Fibroblast of the aortic adventitia (primary cell): ENCODE measurements at regions not wholly inside any gene's neighbourhood (a gene's known extent, or its start where the extent isn't known, plus 50 kb on each side); places are given as distances from the start of the nearest gene placed in this dataset.
"Not testable (repeated sequence)": the region's sequence is repeated elsewhere in the genome, so short reads cannot be mapped to it uniquely, and the experiment has no call there.

Experiments used
- DNase-seq: peaks from one replicate; pipeline ENCODE4 v3.0.0-alpha.2; 2010; ENCODE audit warnings: low read depth
- H3K4me3 ChIP-seq: 2 replicates; pipeline ENCODE4 v1.5.1; 2011; ENCODE audit warnings: low read depth, mild to moderate bottlenecking, control low read depth, low read length, moderate library complexity
- CTCF ChIP-seq: IDR thresholded peaks from 2 replicates; pipeline ENCODE4 v1.5.1; 2011; ENCODE audit warnings: mild to moderate bottlenecking, low read length, control low read depth, inconsistent platforms; ENCODE audit not compliant: insufficient read depth

- no peak for TF ChIP-seq CTCF
- H3K4me3 ChIP-seq: no peak overlapping the region
- no peak for DNase-seq
These were observed 120.2 kb downstream of the SLC35B3 start for GRCh38 chr6:8315154-8315553.

- no peak for TF ChIP-seq CTCF
- DNase-seq: no peak
- H3K4me3 ChIP-seq: no peak overlapping the region
These were observed 133.8 kb downstream of the SLC35B3 start for GRCh38 chr6:8301502-8301901.

GRCh38 chr6:8299034-8299433 lies 136.3 kb downstream of the SLC35B3 start:
- no peak overlapping the region for H3K4me3 ChIP-seq
- DNase-seq: no peak
- TF ChIP-seq CTCF: no peak

GRCh38 chr6:8282946-8283345 lies 152.4 kb downstream of the SLC35B3 start:
- H3K4me3 ChIP-seq, DNase-seq: not testable (repeated sequence)

GRCh38 chr6:8282380-8282779 lies 153.0 kb downstream of the SLC35B3 start:
- no peak overlapping the region for H3K4me3 ChIP-seq
- TF ChIP-seq CTCF: no peak
- no peak for DNase-seq

GRCh38 chr6:8279041-8279805 lies 156.1 kb downstream of the SLC35B3 start:
- TF ChIP-seq CTCF: no peak
- DNase-seq: no peak
- H3K4me3 ChIP-seq: no peak overlapping the region

GRCh38 chr6:8278562-8278961 lies 156.8 kb downstream of the SLC35B3 start:
- TF ChIP-seq CTCF: no peak
- no peak overlapping the region for H3K4me3 ChIP-seq
- no peak for DNase-seq
